Fibroblast of pulmonary artery (primary cell): ENCODE measurements at regions not wholly inside any gene's neighbourhood (a gene's known extent, or its start where the extent isn't known, plus 50 kb on each side); places are given as distances from the start of the nearest gene placed in this dataset.
"Not testable (repeated sequence)": the region's sequence is repeated elsewhere in the genome, so short reads cannot be mapped to it uniquely, and the experiment has no call there.

Experiments used
- DNase-seq: peaks from one replicate; pipeline ENCODE4 v3.0.0-alpha.2; 2010; ENCODE audit warnings: low read depth
- H3K4me3 ChIP-seq: replicated peaks from 2 replicates; pipeline ENCODE4 v1.5.1; 2011; ENCODE audit warnings: low read depth, mild to moderate bottlenecking, control low read depth, low read length, moderate library complexity
- TF ChIP-seq, protein P1 (sequence below): IDR thresholded peaks from 2 replicates; pipeline ENCODE4 v1.5.1; 2011; ENCODE audit warnings: mild to moderate bottlenecking, control low read depth, low read length, inconsistent platforms; ENCODE audit errors: missing control alignments

DNA sequence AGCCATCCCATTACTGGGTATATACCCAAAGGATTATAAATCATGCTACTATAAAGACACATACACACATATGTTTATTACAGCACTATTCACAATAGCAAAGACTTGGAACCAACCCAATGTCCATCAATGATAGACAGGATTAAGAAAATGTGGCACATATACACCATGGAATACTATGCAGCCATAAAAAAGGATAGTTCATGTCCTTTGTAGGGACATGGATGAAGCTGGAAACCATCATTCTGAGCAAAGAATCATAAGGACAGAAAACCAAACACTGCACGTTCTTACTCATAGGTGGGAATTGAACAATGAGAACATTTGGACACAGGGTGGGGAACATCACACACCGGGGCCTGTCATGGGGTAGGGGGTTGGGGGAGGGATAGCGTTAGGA is 60.3 kb upstream of the NMU start:
- H3K4me3 ChIP-seq, DNase-seq: not testable (repeated sequence)

DNA sequence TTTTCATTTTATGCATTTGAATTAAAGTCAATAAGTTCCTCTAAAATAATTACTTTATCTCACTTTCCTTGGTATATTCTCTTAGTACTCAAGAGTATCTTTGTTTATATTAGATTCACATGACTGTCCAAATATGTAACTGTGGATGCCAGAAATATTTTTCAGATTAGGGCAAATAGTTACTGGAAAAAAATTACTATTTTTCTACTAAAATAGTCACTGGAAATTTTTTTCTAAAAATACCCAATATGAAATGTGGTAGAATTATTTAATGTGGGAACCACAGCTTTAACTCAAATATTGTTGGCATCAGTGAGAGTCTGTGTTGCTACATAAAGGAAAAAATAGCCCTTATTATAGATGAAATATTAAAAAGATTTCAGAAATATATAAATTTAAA is 70.4 kb upstream of the NMU start:
- no peak overlapping the region for H3K4me3 ChIP-seq
- peak; percentile 20 for DNase-seq
- TF ChIP-seq, protein P1, sequence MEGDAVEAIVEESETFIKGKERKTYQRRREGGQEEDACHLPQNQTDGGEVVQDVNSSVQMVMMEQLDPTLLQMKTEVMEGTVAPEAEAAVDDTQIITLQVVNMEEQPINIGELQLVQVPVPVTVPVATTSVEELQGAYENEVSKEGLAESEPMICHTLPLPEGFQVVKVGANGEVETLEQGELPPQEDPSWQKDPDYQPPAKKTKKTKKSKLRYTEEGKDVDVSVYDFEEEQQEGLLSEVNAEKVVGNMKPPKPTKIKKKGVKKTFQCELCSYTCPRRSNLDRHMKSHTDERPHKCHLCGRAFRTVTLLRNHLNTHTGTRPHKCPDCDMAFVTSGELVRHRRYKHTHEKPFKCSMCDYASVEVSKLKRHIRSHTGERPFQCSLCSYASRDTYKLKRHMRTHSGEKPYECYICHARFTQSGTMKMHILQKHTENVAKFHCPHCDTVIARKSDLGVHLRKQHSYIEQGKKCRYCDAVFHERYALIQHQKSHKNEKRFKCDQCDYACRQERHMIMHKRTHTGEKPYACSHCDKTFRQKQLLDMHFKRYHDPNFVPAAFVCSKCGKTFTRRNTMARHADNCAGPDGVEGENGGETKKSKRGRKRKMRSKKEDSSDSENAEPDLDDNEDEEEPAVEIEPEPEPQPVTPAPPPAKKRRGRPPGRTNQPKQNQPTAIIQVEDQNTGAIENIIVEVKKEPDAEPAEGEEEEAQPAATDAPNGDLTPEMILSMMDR = no peak

DNA sequence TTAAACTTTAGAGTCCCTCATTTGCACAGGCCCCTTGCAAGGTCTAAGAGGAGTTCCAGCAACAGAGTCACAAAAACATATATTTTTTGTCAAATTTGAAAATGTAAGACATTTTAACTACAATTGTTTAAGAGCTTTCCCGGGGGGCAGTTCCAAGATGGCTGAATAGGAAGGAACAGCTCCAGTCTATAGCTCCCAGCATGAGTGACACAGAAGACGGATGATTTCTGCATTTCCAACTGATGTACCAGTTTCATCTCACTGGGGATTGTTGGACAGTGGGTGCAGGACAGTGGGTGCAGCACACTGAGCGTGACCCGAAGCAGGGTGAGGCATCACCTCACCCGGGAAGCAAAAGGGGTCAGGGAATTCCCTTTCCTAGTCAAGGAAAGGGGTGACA is 71.4 kb upstream of the NMU start:
- DNase-seq = no peak
- TF ChIP-seq, protein P1 = no peak
- H3K4me3 ChIP-seq = no peak overlapping the region

DNA sequence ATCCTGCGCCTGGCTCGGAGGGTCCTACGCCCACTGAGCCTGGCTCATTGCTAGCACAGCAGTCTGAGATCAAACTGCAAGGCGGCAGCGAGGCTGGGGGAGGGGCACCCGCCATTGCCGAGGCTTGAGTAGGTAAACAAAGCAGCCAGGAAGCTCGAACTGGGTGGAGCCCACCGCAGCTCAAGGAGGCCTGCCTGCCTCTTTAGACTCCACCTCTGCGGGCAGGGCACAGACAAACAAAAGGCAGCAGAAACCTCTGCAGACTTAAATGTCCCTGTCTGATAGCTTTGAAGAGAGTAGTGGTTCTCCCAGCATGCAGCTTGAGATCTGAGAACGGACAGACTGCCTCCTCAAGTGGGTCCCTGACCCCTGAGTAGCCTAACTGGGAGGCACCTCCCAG is 71.9 kb upstream of the NMU start:
- H3K4me3 ChIP-seq, DNase-seq: not testable (repeated sequence)

DNA sequence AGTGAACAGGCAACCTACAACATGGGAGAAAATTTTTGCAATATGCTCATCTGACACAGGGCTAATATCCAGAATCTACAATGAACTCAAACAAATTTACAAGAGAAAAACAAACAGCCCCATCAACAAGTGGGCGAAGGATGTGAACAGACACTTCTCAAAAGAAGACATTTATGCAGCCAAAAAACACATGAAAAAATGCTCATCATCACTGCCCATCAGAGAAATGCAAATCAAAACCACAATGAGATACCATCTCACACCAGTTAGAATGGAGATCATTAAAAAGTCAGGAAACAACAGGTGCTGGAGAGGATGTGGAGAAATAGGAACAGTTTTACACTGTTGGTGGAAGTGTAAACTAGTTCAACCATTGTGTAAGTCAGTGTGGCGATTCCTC is 76.7 kb upstream of the NMU start:
- DNase-seq, H3K4me3 ChIP-seq: not testable (repeated sequence)

DNA sequence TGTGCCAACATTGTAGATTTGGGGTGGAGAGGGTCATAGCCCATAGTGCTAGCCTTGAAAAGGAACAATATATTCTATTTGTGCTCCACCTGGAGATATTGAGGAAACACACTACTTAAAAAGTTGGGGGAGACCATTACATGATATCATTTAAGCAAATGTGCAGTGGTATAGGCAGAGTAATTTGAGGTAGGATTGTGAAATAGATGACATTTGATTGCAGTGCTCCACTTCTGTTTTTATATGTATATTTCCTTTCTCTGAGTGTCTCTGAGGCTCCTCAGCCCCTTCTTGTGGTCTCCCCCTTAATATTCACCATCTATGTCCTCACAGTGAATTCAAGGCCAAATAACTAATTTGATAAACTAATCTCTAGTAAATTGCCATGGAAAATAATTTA is 85.6 kb upstream of the NMU start:
- TF ChIP-seq, protein P1 = no peak
- DNase-seq = no peak

DNA sequence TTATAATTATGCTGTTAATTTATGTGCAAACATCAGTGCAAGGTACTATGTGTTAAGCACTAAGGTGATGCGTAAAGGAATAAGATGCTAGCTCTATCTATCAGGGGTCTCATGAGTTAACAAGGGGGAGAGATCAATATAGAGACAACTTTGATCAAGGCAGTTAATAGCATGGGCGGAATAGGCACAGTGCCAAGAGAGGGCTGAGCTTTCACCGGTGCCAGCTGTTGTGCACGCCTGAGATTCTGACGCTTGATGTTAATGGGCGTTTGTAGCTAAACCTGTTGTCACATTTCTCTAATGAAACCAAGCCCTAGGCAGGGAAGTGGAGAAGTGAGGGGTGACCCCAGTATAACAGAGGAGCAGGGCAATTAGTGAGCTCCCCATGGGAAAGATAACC is 86.0 kb upstream of the NMU start:
- no peak for DNase-seq
- H3K4me3 ChIP-seq = no peak overlapping the region
- TF ChIP-seq, protein P1 = no peak

More for the DNA sequence above, 85.6 kb upstream of the NMU start:
- no peak overlapping the region for H3K4me3 ChIP-seq

DNA sequence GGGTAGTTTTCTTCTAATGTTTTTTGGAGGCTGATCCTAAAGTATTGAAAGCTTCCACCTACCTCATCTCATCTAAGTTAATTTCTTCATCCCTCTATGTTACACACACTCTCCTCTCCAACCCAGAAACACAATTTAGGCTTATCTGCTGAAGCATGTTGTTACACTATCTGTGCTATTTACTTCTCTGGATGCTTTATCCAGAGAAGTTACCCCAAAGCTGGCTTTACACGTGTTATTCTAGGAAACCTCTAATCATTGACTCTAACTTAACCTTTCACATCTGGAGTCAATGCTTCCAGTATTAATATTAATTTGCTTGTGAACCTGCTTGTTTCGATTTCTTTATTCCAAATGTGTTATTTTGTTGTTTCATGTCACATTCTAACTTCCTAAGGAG is 87.3 kb upstream of the NMU start:
- no peak for DNase-seq
- H3K4me3 ChIP-seq = no peak overlapping the region
- TF ChIP-seq, protein P1 = no peak

DNA sequence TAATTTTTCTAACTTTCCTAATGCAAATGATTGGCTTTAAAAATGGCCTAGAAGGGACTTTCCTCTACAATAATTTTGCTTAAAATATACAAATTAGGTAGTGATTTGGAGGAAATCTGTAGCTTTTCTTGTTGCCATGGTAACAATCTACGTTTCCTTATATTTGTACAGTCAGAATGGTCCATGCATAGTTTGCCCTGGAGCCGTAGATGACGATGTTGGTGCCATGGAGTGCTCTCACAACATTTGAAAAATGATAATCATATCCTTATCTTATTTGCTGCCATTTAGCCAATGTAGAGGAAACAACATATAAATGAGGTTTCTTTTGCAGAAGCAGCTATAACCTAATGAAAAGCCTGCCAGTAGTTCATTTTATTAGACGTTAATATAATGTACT is 89.0 kb upstream of the NMU start:
- TF ChIP-seq, protein P1 = no peak
- H3K4me3 ChIP-seq = no peak overlapping the region

More for the DNA sequence above, 89.0 kb upstream of the NMU start:
- no peak for DNase-seq
